LNCaP clone FGC (cell line): ENCODE measurements at regions not wholly inside any gene's neighbourhood (a gene's known extent, or its start where the extent isn't known, plus 50 kb on each side); places are given as distances from the start of the nearest gene placed in this dataset.

ENCODE experiments used
- DNase-seq: peaks from one replicate; pipeline ENCODE4 v3.0.0-alpha.2; 2011; ENCODE audit warnings: low read depth
- H3K4me3 ChIP-seq: 2 replicates; pipeline ENCODE4 v1.5.1; 2011; ENCODE audit warnings: mild to moderate bottlenecking, low read depth, low read length, control low read depth
- TF ChIP-seq, protein P1 (sequence below): IDR thresholded peaks from 2 replicates; pipeline ENCODE4 v1.5.1; 2012; ENCODE audit warnings: mild to moderate bottlenecking; ENCODE audit not compliant: control insufficient read depth, insufficient read depth; ENCODE audit errors: extremely low read depth

DNA sequence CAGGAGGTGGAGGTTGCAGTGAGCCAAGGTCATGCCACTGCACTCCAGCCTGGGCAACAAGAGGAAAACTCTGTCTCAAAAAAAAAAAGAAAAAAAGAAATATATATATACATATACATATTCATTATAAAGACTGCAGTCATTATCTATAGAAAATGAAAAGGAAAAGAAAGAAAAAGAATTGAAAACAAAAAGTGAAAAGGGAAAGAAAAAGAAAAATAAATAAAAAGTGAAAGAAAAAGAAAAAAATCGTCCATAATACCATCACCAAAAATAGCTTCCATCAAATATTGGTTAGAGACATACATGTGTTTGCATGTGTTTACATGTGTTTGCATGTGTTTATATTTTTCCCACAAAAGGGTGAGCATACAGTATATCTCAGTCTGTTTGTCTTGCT lies 105.5 kb upstream of the PARD3 start:
- H3K4me3 ChIP-seq, result no peak overlapping the region
- TF ChIP-seq, protein P1, sequence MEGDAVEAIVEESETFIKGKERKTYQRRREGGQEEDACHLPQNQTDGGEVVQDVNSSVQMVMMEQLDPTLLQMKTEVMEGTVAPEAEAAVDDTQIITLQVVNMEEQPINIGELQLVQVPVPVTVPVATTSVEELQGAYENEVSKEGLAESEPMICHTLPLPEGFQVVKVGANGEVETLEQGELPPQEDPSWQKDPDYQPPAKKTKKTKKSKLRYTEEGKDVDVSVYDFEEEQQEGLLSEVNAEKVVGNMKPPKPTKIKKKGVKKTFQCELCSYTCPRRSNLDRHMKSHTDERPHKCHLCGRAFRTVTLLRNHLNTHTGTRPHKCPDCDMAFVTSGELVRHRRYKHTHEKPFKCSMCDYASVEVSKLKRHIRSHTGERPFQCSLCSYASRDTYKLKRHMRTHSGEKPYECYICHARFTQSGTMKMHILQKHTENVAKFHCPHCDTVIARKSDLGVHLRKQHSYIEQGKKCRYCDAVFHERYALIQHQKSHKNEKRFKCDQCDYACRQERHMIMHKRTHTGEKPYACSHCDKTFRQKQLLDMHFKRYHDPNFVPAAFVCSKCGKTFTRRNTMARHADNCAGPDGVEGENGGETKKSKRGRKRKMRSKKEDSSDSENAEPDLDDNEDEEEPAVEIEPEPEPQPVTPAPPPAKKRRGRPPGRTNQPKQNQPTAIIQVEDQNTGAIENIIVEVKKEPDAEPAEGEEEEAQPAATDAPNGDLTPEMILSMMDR, result no peak
- no peak for DNase-seq

DNA sequence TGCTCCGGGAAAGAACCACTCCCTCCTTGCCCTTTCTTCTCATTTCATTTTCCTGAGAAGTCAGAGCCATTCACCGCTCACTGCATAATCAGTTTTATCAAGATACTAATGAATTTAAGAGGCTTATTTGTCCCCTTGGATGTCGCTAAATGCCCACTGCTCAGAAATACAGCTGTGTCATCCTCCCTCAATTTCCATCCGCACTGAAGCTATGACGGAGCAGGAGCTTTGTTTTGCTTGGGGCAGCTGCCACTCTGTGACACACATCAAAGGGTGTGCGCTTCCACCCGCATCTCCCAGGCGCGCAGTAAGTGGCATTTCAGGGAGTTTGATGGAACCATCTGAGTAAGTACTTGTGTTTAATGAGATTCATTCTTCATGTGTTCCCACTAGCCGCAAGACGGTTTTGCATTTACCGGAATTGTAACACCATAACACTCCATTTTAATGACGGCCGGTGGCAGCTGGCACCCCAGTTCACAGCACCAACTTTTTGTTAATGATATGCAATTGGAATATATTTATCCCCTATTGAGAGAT lies 103.8 kb upstream of the PARD3 start:
- no peak overlapping the region for H3K4me3 ChIP-seq
- DNase-seq, result no peak
- TF ChIP-seq, protein P1, result no peak

DNA sequence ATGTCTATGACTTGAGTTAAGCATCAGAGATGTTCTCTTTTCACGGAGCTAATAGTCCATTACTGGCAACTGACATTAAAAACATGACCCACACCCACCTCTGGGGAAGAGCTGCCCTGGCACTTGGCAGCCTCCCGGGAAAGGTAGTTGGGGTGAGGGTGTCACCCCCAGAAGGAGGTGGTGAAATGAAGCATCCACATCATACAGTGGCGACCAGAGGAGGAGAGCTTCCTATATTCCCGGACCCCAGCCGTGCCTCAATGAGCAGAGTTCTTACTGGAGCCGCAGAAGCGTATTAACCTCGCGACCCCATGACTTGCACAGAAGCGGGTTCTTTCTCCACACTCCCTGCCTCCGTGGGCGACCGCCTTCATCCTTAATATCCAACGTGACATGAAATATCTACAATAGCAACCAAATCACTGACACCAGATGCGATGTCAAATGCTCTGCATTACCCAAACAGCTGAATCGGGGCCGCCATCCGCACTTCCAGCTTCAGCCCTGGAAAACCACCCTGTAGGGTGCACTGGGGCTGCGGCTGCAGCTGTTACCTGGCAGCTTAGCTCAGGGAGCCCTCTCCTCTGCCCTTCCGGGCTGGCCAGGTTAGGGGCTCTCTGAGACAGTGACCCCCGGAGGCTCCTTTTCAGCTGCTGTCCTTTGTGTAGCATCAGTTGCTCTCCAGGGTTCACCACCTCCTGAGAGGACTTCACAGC lies 103.1 kb upstream of the PARD3 start:
- TF ChIP-seq, protein P1, result no peak
- DNase-seq, result no peak
- H3K4me3 ChIP-seq, result no peak overlapping the region

DNA sequence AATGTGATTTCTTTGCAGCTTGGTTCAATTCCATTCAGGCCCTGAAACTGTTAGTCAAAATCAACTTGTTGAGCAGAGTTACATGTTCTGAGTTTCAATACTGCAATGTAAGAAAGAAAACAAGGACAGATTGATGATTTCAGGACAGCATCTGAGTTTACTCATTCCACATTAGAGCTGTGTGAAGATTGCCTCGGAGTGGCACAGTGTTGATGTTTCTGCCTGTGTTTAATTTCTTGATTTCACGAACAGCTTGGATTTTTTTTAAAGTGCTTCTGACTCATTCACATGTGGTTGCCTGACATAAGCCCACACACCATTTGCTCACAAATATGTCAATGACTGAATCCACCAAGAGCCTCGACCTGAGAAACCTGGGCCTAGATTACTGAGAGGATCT lies 101.2 kb upstream of the PARD3 start:
- H3K4me3 ChIP-seq, result no peak overlapping the region
- no peak for DNase-seq
- TF ChIP-seq, protein P1, result no peak

DNA sequence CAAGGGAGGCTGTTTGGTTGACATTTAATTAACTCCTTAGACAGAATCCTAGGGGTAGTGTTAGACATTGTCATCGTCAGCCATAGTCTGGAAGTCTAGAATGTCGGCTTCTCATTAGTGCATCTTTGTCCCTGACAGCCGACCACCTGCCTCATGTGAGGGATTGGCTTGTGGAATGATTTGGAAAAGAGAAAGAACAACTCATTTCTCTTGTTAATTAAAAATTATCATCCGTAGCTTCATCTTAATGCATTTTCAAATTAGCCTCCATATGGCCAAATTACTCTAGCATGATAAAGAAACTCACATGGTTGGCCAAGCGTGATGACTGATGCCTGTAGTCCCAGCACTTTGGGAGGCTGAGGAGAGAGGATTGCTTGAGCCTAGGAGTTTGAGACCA lies 97.7 kb upstream of the PARD3 start:
- TF ChIP-seq, protein P1, result no peak
- DNase-seq, result no peak
- no peak overlapping the region for H3K4me3 ChIP-seq

DNA sequence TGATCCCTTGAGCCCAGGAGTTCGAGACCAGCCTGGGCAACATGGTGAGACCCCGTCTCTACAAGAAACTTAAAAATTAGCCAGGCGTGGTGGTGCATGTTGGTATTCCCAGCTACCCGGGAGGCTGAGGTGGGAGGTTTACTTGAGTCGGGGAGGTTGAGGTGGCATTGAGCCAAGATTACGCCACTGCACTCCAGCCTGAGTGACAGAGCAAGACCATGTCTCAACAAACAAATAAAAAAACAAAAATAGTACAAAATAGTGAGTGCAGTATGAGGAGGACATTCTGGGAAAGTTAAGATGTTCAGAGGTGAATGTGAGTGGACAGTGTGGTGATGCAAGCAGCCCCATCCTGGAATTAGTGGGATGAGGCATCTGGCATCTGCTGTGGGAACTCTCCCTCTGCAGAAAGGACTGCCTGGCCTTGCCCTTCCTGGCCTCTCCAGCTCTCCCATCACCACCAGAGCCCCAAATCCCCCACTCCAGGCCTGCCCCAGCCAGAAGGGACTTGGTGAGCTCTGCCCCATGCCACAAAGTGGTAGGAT lies 96.6 kb upstream of the PARD3 start:
- TF ChIP-seq, protein P1, result no peak
- H3K4me3 ChIP-seq, result no peak overlapping the region
- no peak for DNase-seq

DNA sequence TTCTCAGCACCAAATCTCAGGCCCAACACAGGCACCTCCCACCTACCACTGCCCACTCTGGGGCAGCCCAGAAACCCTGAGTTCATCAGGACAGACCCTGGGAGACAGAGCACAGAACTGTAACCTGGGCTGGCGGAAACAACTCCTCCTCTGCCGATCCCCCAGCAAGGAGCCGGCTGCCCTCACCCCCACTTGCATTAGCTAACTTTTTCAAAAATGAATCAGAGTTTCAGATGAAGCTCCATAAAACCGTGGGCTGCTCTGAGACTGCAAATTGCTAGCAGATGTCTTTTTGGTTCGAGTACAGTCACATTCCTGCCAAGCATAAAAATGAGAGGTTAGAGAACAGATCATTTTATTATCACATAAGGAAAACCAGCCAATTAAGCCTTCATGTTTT lies 93.4 kb upstream of the PARD3 start:
- TF ChIP-seq, protein P1, result no peak
- no peak overlapping the region for H3K4me3 ChIP-seq
- no peak for DNase-seq
